HG03457 (cell line): ENCODE measurements at regions not wholly inside any gene's neighbourhood (a gene's known extent, or its start where the extent isn't known, plus 50 kb on each side); places are given as distances from the start of the nearest gene placed in this dataset.
A peak's percentile ranks its signal among the peaks of the same experiment; 100 is the strongest.

Experiments
- ATAC-seq: cut with Tn5 transposase; IDR thresholded peaks from one replicate; pipeline ENCODE4 v1.9.1; 2021; ENCODE audit warnings: moderate number of reproducible peaks; ENCODE audit not compliant: unreplicated experiment

GRCh38 chr6:26196846-26197635, 109.8 kb downstream of the HFE start:
- peak; percentile 26 for ATAC-seq

- no peak for ATAC-seq
These were observed 110.4 kb downstream of the HFE start for GRCh38 chr6:26197636-26197932.

GRCh38 chr6:26197933-26198721, 110.9 kb downstream of the HFE start:
- ATAC-seq = no peak

DNA sequence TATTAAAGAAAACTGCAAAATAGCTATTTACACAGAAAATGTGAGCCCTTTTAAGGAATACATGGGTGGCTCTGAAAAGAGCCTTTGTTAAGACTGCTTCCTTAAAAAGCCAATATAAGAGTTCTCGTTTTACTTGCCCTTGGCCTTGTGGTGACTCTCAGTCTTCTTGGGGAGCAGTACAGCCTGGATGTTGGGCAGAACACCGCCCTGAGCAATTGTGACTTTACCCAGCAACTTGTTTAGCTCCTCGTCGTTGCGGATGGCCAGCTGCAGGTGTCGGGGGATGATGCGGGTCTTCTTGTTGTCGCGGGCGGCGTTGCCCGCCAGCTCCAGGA, 111.5 kb downstream of the HFE start:
- no peak for ATAC-seq

DNA sequence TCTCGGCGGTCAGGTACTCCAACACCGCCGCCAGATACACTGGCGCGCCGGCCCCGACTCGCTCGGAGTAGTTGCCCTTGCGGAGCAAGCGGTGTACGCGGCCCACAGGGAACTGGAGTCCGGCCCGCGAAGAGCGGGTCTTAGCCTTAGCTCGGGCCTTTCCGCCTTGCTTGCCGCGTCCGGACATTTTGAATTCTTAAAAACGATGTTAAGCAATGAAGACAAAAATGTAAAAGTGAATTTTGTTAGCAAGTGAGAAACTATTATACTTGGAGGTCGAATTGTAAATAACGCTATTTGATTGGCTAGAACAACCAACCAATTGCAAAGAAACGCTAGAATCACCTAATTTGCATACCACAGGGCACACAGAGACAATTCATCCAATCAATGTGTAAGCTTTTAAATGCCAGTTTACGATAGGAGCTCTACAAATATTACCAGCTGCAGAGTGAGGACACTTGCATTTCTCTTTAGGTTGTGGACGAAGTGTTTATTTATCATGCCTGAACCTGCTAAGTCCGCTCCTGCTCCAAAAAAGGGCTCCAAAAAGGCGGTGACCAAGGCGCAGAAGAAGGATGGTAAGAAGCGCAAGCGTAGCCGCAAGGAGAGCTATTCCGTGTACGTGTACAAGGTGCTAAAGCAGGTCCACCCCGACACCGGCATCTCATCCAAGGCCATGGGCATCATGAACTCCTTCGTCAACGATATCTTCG, 112.0 kb downstream of the HFE start:
- ATAC-seq = peak; percentile 36

GRCh38 chr6:26199773-26200764, 112.8 kb downstream of the HFE start:
- no peak for ATAC-seq

DNA sequence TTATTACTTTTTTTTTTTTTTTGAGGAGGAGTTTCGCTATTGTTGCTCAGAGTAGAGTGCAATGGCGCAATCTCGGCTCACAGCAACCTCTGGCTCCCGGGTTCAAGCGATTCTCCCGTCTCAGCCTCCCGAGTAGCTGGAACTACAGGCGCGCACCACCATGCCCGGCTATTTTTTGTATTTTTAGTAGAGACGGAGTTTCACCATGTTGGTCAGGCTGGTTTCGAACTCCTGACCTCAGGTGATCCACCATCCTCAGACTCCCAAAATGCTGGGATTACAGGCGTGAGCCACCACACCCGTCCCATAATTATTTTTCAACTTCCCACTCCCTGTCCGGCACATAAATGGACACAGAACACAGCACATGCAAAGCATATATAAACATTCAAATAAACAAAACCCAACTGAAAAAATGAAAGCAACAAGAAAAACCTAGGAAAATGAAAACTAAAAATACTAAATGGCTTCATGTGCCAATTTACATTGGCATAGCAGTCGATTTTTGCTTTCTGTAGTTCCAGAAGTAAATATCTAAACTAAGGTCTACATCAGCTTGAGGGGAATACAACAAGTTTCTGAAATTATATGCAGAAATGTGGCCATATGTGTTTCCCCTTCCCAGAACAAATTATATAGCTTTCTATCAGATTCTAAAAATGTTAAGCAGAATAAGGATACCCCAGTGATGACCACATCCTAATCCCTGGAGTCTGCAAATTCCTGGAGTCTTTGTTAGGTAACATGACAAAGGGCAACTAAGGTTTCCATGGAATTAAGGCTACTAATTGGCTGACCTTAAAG, 113.9 kb downstream of the HFE start:
- no peak for ATAC-seq

- no peak for ATAC-seq
These were observed 115.0 kb downstream of the HFE start for GRCh38 chr6:26202201-26202611.

- no peak for ATAC-seq
These were observed 115.8 kb downstream of the HFE start for GRCh38 chr6:26202811-26203583.

DNA sequence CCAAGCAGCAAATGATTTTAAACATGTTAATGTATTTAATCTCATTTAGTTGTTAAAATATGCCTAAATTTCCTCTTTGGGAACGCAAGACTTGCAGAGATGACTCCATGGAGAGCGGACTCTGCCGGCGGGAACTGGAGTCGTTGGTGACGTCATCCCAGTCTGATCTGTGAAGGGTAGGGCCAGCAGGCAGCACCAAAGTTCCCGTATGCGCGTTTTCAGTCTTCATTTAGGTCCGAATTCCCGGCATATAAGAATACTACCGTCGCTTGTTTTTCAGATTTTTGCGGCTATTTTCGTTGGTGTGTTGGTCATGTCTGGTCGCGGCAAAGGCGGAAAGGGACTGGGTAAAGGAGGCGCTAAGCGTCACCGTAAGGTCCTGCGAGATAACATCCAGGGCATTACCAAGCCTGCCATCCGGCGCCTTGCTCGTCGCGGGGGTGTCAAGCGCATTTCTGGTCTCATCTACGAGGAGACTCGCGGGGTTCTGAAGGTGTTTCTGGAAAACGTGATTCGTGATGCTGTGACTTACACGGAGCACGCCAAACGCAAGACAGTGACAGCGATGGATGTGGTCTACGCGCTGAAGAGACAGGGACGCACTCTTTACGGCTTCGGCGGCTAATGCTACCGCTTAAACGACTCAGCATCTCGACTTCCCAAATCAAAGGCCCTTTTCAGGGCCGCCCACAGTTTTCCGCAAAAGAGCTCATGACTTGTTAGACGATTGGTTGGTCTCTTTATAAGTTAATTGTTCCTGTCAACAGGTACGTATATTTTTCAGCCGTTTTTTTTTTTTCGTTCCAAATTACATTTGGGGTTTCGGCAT, 117.3 kb downstream of the HFE start:
- peak; percentile 35 for ATAC-seq

DNA sequence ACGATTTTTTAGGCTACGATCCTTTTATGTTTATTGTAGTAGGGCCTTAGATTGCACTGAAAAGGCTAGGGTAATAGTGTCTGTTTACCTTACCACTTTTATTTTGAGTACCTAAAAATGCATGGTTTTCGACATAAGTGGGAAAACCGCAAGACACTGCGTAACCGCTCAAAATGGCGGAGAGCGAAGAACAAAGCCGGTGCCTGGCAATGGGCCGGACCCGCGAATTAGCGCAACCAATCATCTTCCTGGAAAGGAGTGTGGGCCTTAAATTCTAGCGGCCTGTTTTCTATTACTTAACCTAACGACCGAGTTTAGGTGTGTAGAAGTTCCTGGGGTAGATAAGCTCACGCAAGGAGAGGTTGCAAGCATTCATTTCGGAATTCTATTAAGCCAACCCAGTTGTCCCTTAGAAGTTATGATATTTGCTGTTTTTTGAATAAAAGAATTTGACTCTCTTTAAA, 118.0 kb downstream of the HFE start:
- no peak for ATAC-seq

GRCh38 chr6:26205625-26206574, 118.7 kb downstream of the HFE start:
- ATAC-seq = no peak

- ATAC-seq = no peak
These were observed 119.9 kb downstream of the HFE start for GRCh38 chr6:26206868-26207801.

- no peak for ATAC-seq
These were observed 124.7 kb downstream of the HFE start for GRCh38 chr6:26211963-26212362.

DNA sequence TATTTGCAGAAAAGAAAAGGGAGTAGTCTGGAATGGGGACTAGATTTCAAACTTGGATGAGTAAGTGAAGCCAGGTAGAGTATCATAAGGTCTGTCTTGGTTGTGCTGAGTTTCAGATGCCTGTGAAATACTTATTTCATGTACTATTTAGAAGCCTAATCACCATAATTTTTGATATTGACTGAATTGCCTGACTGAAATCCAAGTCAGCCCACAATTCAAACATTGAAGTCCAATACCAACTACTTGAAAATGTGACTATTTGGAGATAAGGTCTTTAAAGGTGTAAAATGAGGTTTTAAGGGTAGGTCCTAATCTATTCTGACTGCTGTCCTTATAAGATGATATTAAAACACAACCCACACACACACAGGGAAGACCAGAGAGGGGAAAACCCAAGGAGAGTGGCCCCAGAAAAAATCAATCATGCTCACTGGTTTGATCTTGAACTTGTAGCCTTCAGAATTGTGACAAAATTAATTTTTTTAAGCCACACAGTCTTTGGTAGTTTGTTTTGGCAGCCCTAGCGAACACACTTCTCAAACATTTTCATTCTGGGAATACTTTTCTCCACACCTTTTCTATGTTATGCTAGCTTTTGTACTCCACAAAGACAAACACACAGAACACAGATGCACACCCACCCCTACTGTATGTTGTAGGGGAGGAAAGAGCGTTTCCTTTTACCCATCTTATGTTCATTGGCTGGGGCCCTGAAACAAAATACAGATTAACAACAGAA, 126.3 kb downstream of the HFE start:
- ATAC-seq = no peak
